IMR-90 (cell line): ENCODE measurements at regions not wholly inside any gene's neighbourhood (a gene's known extent, or its start where the extent isn't known, plus 50 kb on each side); places are given as distances from the start of the nearest gene placed in this dataset.

Experiments
- BHLHE40 ChIP-seq: fragments of 150-350 bp; IDR thresholded peaks from 2 replicates; pipeline ENCODE4 v1.6.1; 2016; ENCODE audit warnings: mild to moderate bottlenecking, low read depth, low read length
- CEBPB ChIP-seq: IDR thresholded peaks from 2 replicates; pipeline ENCODE4 v1.6.1; 2012; ENCODE audit warnings: low read depth, low read length, improper control_type of control experiment
- CHD1 ChIP-seq: IDR thresholded peaks from 2 replicates; pipeline ENCODE4 v1.6.1; 2012; ENCODE audit warnings: low read depth, low read length, improper control_type of control experiment
- FOS ChIP-seq: fragments of 150-350 bp; IDR thresholded peaks from 2 replicates; pipeline ENCODE4 v1.6.1; 2016; ENCODE audit warnings: low read depth, low read length
- MAZ ChIP-seq: IDR thresholded peaks from 2 replicates; pipeline ENCODE4 v1.6.1; 2012; ENCODE audit warnings: low read depth, mild to moderate bottlenecking, low read length, improper control_type of control experiment, moderate library complexity, borderline replicate concordance
- MXI1 ChIP-seq: IDR thresholded peaks from 2 replicates; pipeline ENCODE4 v1.6.1; 2012; ENCODE audit warnings: low read depth, mild to moderate bottlenecking, low read length, moderate library complexity, borderline replicate concordance
- NFE2L2 ChIP-seq: fragments of 150-350 bp; IDR thresholded peaks from 2 replicates; pipeline ENCODE4 v1.6.1; 2016; ENCODE audit warnings: low read depth, mild to moderate bottlenecking, low read length
- POLR2A ChIP-seq: IDR thresholded peaks from 2 replicates; pipeline ENCODE4 v1.6.1; 2012; ENCODE audit warnings: mild to moderate bottlenecking, low read depth, low read length
- RAD21 ChIP-seq: IDR thresholded peaks from 2 replicates; pipeline ENCODE4 v1.6.1; 2012; ENCODE audit warnings: low read length, improper control_type of control experiment
- RCOR1 ChIP-seq: IDR thresholded peaks from 2 replicates; pipeline ENCODE4 v1.6.1; 2012; ENCODE audit warnings: mild to moderate bottlenecking, low read length, improper control_type of control experiment; ENCODE audit not compliant: insufficient replicate concordance
- RFX5 ChIP-seq: IDR thresholded peaks from 2 replicates; pipeline ENCODE4 v1.8.0; 2012; ENCODE audit warnings: low read depth, mild to moderate bottlenecking, low read length, moderate library complexity
- SMC3 ChIP-seq: fragments of 150-350 bp; IDR thresholded peaks from 2 replicates; pipeline ENCODE4 v1.6.1; 2016; ENCODE audit warnings: low read depth, mild to moderate bottlenecking, antibody characterized with exemption, low read length, moderate library complexity
- USF2 ChIP-seq: fragments of 150-350 bp; IDR thresholded peaks from 2 replicates; pipeline ENCODE4 v1.6.1; 2017; ENCODE audit warnings: mild to moderate bottlenecking, antibody characterized with exemption, low read length, low read depth
- TF ChIP-seq, protein P1 (sequence below): conservative IDR thresholded peaks from 2 replicates; pipeline ENCODE4 v1.5.1; 2012; ENCODE audit warnings: mild to moderate bottlenecking, low read depth, low read length, improper control_type of control experiment

DNA sequence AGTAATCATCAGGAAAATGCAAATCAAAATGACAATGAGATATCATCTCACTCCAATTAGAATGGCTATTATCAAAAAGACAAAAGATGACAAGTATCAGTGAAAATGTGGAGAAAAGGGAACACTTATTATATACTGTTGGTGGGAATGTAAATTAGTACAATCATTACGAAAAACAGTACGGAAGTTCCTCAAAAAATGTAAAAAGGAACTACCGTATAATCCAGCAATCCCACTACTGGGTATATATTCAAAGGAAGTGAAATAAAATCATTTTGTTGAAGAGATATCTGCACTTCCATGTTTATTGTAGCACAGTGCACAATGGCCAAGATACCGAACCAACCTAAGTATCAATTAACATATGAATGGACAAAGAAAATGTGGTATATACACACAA, 52.4 kb upstream of the TEX51 start:
- TF ChIP-seq POLR2A (no peak), CHD1 (no peak), SMC3 (no peak), CEBPB (no peak), BHLHE40 (no peak), USF2 (no peak), RFX5 (no peak), RAD21 (no peak), NFE2L2 (no peak), MXI1 (no peak), RCOR1 (no peak), MAZ (no peak), FOS (no peak)
- TF ChIP-seq, protein P1, sequence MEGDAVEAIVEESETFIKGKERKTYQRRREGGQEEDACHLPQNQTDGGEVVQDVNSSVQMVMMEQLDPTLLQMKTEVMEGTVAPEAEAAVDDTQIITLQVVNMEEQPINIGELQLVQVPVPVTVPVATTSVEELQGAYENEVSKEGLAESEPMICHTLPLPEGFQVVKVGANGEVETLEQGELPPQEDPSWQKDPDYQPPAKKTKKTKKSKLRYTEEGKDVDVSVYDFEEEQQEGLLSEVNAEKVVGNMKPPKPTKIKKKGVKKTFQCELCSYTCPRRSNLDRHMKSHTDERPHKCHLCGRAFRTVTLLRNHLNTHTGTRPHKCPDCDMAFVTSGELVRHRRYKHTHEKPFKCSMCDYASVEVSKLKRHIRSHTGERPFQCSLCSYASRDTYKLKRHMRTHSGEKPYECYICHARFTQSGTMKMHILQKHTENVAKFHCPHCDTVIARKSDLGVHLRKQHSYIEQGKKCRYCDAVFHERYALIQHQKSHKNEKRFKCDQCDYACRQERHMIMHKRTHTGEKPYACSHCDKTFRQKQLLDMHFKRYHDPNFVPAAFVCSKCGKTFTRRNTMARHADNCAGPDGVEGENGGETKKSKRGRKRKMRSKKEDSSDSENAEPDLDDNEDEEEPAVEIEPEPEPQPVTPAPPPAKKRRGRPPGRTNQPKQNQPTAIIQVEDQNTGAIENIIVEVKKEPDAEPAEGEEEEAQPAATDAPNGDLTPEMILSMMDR = no peak
